ENCODE measurements at regions not wholly inside any gene's neighbourhood (a gene's known extent, or its start where the extent isn't known, plus 50 kb on each side); places are given as distances from the start of the nearest gene placed in this dataset.
A peak's percentile ranks its signal among the peaks of the same experiment; 100 is the strongest.

DNA sequence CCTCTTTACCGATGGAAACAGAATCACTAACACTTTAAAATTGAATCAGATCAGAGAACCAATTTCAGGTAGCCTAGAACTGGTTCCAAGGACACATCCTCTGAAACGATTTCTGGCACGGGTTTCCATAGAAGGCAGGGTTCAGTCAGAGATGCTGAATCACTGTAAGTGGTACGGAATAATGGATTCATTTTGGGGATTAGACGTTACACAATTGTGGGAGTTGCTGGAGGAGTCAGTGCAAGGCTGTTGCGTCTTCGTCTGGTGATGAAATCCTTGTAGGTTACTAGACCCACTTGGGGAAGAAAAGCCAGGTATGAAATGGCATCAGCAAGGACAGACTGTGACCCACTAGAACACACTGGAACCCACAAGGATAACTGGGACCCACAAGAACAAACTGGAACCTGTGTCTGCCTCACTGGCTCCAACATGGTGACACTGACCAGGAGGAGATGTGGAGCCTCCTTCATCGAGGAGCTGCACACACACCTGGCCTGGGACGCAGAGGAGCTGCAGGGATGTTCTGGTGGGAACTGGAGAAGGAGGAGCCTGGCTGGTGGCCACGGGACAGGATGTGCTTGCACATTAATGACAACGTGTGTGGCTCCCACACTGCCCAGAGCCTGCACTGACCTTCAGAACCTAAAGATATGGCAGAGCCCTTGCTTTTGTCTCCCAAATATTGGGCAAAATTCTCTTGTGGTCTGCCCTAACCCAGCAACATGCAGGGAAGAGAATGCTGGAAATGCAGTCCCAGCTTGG, 105.1 kb downstream of the TRAPPC11 start:
- no peak for DNase-seq

DNA sequence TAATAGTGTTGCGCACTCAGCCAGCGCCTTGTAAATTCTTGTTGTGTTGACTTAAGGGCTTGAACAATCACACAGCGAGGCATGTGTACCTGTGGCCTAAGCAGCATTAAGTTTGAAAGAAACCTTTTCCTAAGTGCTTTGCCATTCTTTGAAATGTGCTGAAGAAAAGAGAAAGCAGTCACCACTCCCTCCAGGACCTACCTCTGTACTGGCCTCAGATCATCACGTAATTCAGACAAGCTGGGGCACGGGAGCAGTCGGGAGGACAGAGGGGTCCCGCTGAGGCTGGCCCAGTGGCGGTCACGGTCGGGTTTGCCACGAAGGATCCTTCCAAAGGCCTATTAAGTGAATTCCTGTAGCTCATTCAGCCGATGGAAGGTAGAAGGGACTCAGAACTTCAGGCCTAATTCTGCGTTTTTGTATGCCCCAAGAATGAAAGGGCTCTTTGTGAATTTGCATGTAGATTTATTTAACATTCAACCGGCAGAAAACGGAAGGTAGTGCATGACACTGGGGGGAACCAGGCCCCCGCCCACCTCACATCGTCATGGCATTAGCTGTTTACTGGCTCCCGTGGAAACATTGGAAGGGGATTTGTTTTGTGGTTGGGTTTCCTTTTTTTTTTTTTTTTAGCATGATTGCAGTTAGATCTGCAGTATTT, 106.3 kb downstream of the TRAPPC11 start:
- peak; percentile 81 for DNase-seq

DNA sequence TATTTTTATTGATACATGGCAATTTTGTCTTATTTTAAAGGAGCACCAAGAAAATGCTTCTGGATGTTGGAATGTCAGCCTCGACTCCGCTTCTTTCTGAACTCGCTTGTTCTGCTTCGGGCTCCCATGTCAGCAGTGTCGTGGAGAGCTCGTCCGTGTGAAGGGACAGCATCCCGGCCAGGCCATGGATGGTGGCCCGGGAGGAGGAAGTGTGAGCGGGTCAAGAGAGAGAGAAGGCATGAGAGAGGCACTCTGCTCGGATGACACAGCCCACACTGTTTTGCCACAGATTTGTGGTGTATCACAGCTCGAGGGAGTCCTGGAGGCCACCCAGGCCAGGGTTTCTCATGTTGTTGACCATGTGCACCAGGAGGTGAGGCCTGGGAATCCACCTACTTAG, 107.0 kb downstream of the TRAPPC11 start:
- no peak for DNase-seq

- DNase-seq: no peak
These were observed 111.8 kb downstream of the TRAPPC11 start for GRCh38 chr4:183770906-183771305.

GRCh38 chr4:183772361-183772760, 113.3 kb downstream of the TRAPPC11 start:
- DNase-seq: no peak

DNA sequence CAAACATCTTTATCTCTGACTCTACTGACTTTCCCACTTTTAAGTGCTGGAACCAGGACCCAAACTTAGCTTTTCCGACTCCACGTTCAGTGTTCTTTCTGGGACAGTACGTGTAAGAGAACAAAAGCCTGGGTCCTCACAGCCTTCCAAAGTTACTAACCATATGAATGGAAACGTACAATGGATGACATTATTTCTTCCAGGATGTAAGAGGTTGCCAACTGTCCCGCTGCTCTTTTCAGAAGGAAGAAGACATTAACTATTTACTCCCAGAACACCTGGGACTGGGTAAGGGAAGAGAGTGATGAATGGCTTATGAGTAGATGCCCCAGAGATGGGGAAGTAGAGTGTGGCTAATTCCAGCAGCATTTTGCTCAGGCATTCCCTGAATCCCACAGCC, 114.7 kb downstream of the TRAPPC11 start:
- no peak for DNase-seq

DNA sequence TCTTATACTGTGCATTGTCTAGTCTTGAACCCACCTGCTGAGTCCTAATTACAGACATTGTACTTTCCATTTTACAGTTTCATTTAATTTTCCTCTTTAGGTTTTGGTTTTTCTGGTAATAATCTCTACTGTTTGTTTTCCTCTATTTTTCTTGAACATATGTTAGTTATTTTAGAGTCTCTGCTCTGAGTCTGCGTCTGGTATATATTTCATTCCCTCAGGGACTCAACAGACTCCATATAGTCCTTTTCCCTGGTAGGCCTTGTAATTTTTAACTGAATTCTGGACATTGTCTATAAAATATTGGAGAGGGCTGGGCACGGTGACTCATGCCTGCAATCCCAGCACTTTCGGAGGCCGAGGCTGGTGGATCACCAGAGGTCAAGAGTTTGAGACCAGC, 121.8 kb upstream of the STOX2 start:
- no peak for DNase-seq

DNA sequence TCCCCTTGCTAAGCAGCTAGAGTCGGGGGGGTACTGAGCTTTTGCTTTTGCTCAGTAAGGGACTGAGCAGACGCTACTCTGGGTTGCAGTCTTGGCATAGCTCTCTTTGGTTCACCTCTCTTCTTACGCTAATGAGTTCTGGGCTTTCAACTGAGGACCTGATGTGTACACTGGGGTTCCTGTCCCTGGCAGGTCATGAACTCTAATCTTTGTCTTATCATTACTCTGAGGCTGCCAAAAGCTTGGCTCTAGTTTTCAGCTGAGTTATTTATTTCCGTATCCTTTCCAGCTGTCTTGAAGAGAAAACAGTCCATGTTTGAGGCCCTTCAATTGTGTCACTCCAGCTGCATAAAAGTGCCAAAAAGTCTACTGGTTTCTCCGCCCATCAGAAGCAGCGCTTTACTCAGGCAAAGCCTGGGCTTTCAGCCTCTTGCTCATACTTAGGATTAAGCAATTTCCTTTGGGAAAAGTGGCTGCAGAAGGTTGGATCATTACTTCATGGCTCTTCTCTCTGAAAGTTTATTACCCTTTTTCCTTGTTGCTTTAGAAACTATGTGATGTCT, 121.0 kb upstream of the STOX2 start:
- peak; percentile 66 for DNase-seq

DNA sequence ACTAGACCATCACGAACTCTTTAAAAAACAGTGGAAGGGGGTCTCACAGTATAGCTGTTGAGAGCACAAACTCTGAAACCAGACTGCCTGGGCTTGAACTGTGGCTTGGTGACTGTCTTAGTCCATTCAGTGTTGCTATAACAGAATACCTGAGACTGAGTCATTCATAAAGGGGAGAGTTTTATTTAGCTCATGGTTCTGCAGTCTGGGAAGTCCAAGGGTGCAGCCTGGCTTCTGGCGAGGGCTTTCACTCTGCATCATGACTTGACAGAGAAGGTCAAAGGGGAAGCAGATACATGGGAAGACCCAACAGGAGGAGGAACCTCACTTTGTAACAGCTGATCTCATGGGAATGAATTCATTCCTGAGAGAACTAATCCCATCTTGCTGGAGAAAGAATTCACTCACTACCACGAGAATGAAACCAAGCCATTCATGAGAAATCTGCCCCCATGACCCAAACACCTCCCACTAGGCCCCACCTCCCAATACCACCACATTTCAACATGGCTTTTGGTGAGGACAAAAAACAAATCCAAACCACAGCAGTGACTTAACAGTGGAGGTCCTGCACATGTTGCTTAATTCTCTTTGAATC, 116.7 kb upstream of the STOX2 start:
- no peak for DNase-seq

DNA sequence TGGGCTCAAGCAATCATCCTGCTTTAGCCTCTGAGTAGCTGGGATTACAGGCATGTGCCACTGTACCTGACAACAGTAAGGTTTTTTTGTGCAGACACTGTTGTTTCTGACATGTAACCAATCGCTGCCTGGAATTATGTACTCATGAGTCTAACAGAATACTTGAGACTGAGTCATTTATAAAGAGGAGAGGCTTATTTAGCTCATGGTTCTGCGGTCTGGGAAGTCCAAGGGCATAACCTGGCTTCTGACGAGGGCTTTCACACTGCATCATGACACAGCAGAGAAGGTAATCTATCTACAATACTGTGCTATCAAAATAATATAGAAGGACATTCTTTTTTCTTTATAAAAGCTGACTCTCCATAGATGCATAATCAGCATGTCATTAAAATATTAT, 115.5 kb upstream of the STOX2 start:
- DNase-seq: no peak

- DNase-seq: no peak
These were observed 114.4 kb upstream of the STOX2 start for GRCh38 chr4:183790661-183791060.

DNA sequence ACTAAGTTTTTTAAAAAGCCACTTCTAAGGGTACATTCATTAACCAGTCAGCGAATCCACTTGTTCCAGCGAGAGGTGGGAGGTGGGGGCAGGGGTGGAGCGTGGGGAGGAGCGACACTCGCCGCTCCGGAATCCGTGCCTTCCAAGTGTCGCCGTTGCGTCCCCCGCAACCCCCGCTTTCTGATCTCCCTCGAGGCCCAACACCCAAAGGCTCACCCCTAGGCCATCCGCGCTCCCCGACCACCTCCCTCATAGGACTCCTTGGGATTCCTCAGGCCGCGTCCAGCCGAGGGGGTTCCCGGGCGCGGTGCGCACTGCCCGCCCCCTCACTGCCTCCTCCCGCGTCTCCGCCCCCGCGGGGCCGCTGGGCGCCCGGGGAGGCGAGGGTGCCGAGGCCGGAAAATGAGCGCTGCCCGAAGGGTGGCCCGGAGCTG, 108.1 kb upstream of the STOX2 start:
- DNase-seq: peak; percentile 49

- DNase-seq: peak; percentile 56
These were observed 107.4 kb upstream of the STOX2 start for GRCh38 chr4:183797445-183798300.

DNA sequence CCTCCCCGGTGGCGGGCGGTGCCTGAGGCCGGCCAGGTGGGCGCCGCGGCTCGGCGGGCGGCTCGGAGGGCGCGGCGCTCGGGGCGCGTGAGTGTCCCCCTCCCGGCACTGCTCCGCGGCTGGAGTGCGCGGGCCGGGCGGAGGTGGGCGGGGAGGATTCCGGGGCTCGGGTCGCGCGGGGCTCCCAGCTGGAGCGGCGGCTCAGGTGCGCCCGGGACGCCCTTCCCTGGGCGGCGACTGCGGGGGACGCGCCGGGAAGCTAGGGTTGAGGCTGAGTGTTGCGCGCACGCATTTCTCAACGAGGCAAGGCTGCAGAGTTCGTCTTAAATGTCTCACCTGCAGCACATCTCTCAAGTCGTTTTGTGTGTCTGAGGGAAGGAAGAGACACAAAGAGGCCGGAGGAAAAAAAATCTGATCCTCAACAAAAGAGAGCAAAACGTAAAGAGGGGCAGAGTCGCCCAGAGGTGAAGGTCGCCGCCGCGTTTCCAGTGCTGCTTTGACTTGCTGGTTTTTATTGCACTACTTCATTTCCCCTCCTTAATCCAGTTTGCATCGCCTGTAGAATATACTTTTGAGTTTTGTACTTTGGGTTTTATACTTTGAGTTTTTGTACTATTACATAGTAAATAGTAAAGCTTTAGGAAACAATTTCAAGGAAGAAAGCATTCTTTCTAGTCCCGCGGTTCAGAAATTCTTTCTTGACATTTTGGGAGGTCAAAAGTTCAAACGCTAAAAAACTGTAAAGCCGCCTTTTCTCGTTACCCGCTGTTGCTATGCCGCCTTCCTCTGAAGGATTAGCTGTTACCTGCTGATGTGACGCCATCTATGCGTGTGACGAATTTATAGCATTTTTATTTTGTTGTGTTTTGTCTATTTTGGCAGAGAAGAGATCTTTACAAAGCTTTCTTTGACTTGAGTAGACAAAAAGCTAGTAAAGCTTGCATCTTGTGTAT, 106.5 kb upstream of the STOX2 start:
- no peak for DNase-seq

DNA sequence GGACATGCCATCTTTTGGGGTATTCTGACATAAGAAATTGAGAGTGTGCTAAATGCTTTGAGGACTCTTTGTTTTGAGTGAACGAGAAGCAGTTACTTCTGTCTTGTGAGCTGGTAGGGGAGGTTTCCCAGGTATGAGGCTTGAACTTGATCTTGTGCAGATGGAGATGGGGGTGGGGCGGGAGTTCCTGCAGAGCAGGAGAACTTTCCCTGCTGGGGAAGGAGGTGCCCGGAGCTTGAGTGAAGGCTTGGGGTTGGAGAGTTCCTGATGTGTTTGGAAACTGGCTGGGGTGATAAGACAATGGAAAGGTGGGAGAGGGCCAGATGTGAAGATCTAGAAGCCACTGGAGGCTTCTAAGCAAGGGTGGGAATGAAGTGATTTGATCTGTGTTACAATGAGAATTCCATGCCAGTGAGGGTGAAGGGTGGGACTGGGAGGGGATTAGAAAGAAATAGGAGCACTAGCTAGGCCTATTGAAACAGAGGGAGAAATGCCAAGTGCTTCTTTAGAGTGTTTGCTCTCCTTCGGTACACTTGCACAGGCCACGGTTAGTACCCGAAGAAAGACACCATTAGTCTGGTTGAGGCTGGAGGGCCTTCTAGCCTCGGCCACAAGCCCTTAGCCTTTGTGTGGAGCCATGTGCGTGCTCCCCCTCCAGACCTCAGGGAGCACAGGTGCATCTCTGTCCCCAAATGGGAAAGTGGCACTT, 103.5 kb upstream of the STOX2 start:
- no peak for DNase-seq

GRCh38 chr4:183806341-183806740, 98.8 kb upstream of the STOX2 start:
- DNase-seq: no peak

- no peak for DNase-seq
These were observed 97.5 kb upstream of the STOX2 start for GRCh38 chr4:183807420-183808096.

- no peak for DNase-seq
These were observed 97.0 kb upstream of the STOX2 start for GRCh38 chr4:183808097-183808456.

DNA sequence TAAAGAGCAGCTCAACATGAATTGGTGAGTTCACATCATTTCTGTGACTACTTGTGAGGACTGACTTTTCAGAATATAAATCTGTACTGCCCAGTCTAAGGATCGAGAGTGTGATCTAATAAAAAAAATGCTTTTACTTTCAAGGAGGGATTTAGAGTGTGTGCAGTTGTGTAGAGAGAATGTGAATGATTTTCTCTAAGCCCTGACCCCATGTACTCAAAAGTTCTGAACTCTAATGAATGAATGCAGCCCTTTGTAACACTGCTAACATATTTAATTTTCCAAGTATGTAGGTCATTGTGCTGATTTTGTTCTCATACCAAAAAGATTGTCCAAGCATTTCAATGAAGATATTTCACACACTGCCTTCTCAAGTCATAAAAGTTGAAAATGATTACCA, 92.5 kb upstream of the STOX2 start:
- DNase-seq: no peak

DNA sequence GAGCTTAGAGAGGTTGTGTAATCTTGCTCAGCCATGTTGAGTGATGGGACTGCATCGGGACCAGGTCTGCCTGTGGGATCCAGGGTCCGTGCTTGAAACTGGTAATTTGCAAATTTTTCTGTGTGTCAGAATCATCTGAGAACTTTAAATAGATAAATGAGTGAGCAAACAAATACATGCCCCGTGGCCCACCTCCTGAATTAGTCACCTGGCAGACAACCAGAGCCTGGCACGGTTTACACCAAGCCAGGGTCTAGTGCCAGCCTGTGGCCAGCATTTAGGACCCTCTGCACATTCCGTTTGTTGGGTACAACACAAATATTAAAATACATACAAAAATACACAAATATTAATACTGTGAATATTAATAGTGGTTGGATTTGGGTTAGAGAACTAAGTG, 90.6 kb upstream of the STOX2 start:
- DNase-seq: no peak

GRCh38 chr4:183816077-183816476, 89.0 kb upstream of the STOX2 start:
- no peak for DNase-seq

Measured in left hindlimb (tissue), 1 donor.